ENCODE measurements at regions not wholly inside any gene's neighbourhood (a gene's known extent, or its start where the extent isn't known, plus 50 kb on each side); places are given as distances from the start of the nearest gene placed in this dataset.

- no peak for TF ChIP-seq MAX (IDR thresholded peaks at IDR 0.05)
Measured at GRCh38 chr2:193751299-193751698, 1556.6 kb upstream of the TMEFF2 start (continued).
